Gastroesophageal sphincter (tissue), 3 donors: ENCODE measurements at regions not wholly inside any gene's neighbourhood (a gene's known extent, or its start where the extent isn't known, plus 50 kb on each side); places are given as distances from the start of the nearest gene placed in this dataset.

Source experiments
- EP300 ChIP-seq: sonication (generic); formaldehyde crosslinking; IDR thresholded peaks from one replicate; pipeline ENCODE4 v1.6.1; 2017; ENCODE audit warnings: antibody characterized with exemption, mild to moderate bottlenecking
- POLR2A ChIP-seq, 2 donors: fragments of 450-650 bp; IDR thresholded peaks; one replicate each; pipeline ENCODE4 v1.6.1; 2017; ENCODE audit warnings: antibody characterized with exemption in 2 of 2, mild to moderate bottlenecking in 2 of 2, moderate library complexity in 1 of 2
- POLR2AphosphoS5 ChIP-seq: sonication (generic); formaldehyde crosslinking; IDR thresholded peaks from one replicate; pipeline ENCODE4 v1.6.1; 2017; ENCODE audit warnings: antibody characterized with exemption
- TF ChIP-seq, protein P1 (sequence below), 4 experiments: fragments of 200-600 bp in 2 of 4; fragments of 450-650 bp in 2 of 4; sonication (generic) in 1 of 4; IDR thresholded peaks; one replicate each; pipeline ENCODE4 v1.5.1; 2017 to 2019; ENCODE audit warnings: antibody characterized with exemption in 4 of 4, mild to moderate bottlenecking in 2 of 4, moderate library complexity in 2 of 4

DNA sequence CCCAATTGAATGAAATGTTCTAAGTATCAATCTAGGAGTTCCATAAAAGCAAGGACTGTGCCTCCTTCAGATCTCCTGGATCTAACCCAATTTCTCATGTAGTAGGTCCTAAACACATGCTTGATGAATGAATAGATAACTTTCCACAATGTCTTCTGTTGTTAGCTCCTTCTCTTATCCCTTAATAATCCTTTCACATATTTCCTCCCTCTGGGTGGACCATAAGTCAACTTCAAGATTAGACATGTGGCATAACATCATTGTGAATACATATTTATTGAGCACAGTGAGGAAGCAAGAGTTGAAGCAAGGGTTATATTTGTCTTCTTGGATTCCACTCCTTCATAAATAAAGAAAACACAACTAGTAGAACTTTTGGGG lies 108.6 kb upstream of the EGFLAM start:
- TF ChIP-seq, protein P1, sequence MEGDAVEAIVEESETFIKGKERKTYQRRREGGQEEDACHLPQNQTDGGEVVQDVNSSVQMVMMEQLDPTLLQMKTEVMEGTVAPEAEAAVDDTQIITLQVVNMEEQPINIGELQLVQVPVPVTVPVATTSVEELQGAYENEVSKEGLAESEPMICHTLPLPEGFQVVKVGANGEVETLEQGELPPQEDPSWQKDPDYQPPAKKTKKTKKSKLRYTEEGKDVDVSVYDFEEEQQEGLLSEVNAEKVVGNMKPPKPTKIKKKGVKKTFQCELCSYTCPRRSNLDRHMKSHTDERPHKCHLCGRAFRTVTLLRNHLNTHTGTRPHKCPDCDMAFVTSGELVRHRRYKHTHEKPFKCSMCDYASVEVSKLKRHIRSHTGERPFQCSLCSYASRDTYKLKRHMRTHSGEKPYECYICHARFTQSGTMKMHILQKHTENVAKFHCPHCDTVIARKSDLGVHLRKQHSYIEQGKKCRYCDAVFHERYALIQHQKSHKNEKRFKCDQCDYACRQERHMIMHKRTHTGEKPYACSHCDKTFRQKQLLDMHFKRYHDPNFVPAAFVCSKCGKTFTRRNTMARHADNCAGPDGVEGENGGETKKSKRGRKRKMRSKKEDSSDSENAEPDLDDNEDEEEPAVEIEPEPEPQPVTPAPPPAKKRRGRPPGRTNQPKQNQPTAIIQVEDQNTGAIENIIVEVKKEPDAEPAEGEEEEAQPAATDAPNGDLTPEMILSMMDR (IDR thresholded peaks at IDR 0.05), result no peak
- TF ChIP-seq POLR2AphosphoS5, result no peak
- TF ChIP-seq POLR2A (IDR thresholded peaks at IDR 0.05), result no peak
- no peak for TF ChIP-seq EP300
